ENCODE measurements at regions not wholly inside any gene's neighbourhood (a gene's known extent, or its start where the extent isn't known, plus 50 kb on each side); places are given as distances from the start of the nearest gene placed in this dataset.

DNA sequence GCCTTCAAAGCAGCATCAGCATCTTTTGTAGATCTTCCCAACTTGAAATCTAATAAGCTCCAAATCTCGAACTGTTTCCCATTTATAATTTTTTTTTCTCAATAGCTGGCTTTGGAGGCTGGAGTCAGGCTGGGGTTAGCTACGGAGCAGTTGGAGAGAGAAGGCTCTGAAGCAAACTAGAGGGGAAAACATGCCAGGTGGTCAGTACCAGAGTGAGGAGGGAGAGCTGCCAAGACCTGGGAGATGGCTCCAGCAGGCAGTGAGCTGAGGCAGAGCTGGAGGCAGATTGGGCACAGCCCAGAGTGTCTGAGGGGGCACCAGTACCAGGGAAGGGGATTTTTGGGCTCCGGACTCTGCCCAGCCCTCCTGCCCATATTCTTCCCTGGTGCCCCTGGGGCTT, 311.2 kb downstream of the RPLP1 start (continued):
- TF ChIP-seq, protein P1, sequence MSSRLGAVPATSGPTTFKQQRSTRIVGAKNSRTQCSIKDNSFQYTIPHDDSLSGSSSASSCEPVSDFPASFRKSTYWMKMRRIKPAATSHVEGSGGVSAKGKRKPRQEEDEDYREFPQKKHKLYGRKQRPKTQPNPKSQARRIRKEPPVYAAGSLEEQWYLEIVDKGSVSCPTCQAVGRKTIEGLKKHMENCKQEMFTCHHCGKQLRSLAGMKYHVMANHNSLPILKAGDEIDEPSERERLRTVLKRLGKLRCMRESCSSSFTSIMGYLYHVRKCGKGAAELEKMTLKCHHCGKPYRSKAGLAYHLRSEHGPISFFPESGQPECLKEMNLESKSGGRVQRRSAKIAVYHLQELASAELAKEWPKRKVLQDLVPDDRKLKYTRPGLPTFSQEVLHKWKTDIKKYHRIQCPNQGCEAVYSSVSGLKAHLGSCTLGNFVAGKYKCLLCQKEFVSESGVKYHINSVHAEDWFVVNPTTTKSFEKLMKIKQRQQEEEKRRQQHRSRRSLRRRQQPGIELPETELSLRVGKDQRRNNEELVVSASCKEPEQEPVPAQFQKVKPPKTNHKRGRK (CRISPR knock-in tag; IDR thresholded peaks at IDR 0.05; ENCODE audit: borderline replicate concordance), result no peak
- TF ChIP-seq AR (CRISPR knock-in tag; IDR thresholded peaks at IDR 0.05), result no peak

- TF ChIP-seq NR2C2 (CRISPR knock-in tag; IDR thresholded peaks at IDR 0.05) (no peak), FOXJ3 (CRISPR knock-in tag; IDR thresholded peaks at IDR 0.05; ENCODE audit: borderline replicate concordance) (no peak), FOXP1 (CRISPR knock-in tag; IDR thresholded peaks at IDR 0.05; ENCODE audit: borderline replicate concordance) (no peak), ZNF263 (CRISPR knock-in tag; IDR thresholded peaks at IDR 0.05; ENCODE audit: low read depth) (no peak)
- CTCF ChIA-PET, result no interaction called here
- Mint-ChIP-seq H3K4me3 (no peak overlapping the region), H3K9me3 (peaks cover 7% of the 10 kb centered on the region; the same call in 1 of the 2 replicates), H3K27me3 (ENCODE audit: low read depth) (no peaks in the 10 kb centered on the region; the same call in 1 of the 2 replicates), H3K27ac (no peak overlapping the region), H3K4me1 (peaks cover 12% of the 10 kb centered on the region), H3K36me3 (no peaks in the 10 kb centered on the region)
- POLR2A ChIA-PET, result no interaction called here
- no peak for ATAC-seq
- no peak for DNase-seq (ENCODE audit: low spot score)
These were observed 313.5 kb downstream of the RPLP1 start for GRCh38 chr15:69766156-69766555.

GRCh38 chr15:69767191-69767590, 314.6 kb downstream of the RPLP1 start:
- peaks cover 12% of the 10 kb centered on the region for H3K4me1 Mint-ChIP-seq
- POLR2A ChIA-PET, result no interaction called here

More at GRCh38 chr15:69767191-69767590, 314.6 kb downstream of the RPLP1 start:
- Mint-ChIP-seq H3K27me3 (ENCODE audit: low read depth) (no peaks in the 10 kb centered on the region; the same call in 1 of the 2 replicates), H3K9me3 (peaks cover 7% of the 10 kb centered on the region; the same call in 1 of the 2 replicates), H3K36me3 (no peaks in the 10 kb centered on the region), H3K27ac (no peak overlapping the region), H3K4me3 (no peak overlapping the region)
- CTCF ChIA-PET, result no interaction called here
- TF ChIP-seq ZNF423 (CRISPR knock-in tag; IDR thresholded peaks at IDR 0.05), result no peak
- TF ChIP-seq, protein P1 (CRISPR knock-in tag; IDR thresholded peaks at IDR 0.05; ENCODE audit: borderline replicate concordance), result no peak
- no peak for TF ChIP-seq SP1 (CRISPR knock-in tag; conservative IDR thresholded peaks at IDR 0.05)
- no peak for TF ChIP-seq ZNF232 (CRISPR knock-in tag; IDR thresholded peaks at IDR 0.05)
- TF ChIP-seq E2F4 (CRISPR knock-in tag; IDR thresholded peaks at IDR 0.05; ENCODE audit: borderline replicate concordance, low read depth), result no peak
- no peak for TF ChIP-seq FOXP1 (CRISPR knock-in tag; IDR thresholded peaks at IDR 0.05; ENCODE audit: borderline replicate concordance)
- TF ChIP-seq ZNF138 (CRISPR knock-in tag; conservative IDR thresholded peaks at IDR 0.05), result no peak
- TF ChIP-seq JAZF1 (CRISPR knock-in tag; IDR thresholded peaks at IDR 0.05), result no peak
- no peak for TF ChIP-seq CBFB (CRISPR knock-in tag; IDR thresholded peaks at IDR 0.05; ENCODE audit: low read depth)
- no peak for TF ChIP-seq NFE2L1 (CRISPR knock-in tag; IDR thresholded peaks at IDR 0.05)
- TF ChIP-seq GABPB1 (CRISPR knock-in tag; IDR thresholded peaks at IDR 0.05), result no peak
- no peak for TF ChIP-seq TP53 (CRISPR knock-in tag; IDR thresholded peaks at IDR 0.05)
- no peak for TF ChIP-seq GTF2I (CRISPR knock-in tag; conservative IDR thresholded peaks at IDR 0.05)
- TF ChIP-seq ESRRA (CRISPR knock-in tag; IDR thresholded peaks at IDR 0.05; ENCODE audit: borderline replicate concordance), result no peak
- TF ChIP-seq IRF1 (CRISPR knock-in tag; IDR thresholded peaks at IDR 0.05), result no peak
- no peak for TF ChIP-seq ERG (CRISPR knock-in tag; IDR thresholded peaks at IDR 0.05)
- no peak for TF ChIP-seq HMGXB4 (CRISPR knock-in tag; IDR thresholded peaks at IDR 0.05)
- no peak for TF ChIP-seq OVOL2 (CRISPR knock-in tag; IDR thresholded peaks at IDR 0.05; ENCODE audit: borderline replicate concordance)
- TF ChIP-seq TEAD4 (CRISPR knock-in tag; IDR thresholded peaks at IDR 0.05), result no peak
- ATAC-seq, result no peak
- DNase-seq (ENCODE audit: low spot score), result no peak

Data from WTC11 (cell line).